Lower leg skin (tissue), 3 donors: ENCODE measurements at regions not wholly inside any gene's neighbourhood (a gene's known extent, or its start where the extent isn't known, plus 50 kb on each side); places are given as distances from the start of the nearest gene placed in this dataset.

Experiments used
- CTCF ChIP-seq, 3 donors: fragments of 450-650 bp; IDR thresholded peaks; one replicate each; pipeline ENCODE4 v1.5.1; 2016; ENCODE audit warnings: antibody characterized with exemption in 3 of 3, mild to moderate bottlenecking in 3 of 3, moderate library complexity in 2 of 3
- POLR2A ChIP-seq, 2 donors: fragments of 450-650 bp; IDR thresholded peaks; one replicate each; pipeline ENCODE4 v1.6.1; 2016 to 2017; ENCODE audit warnings: antibody characterized with exemption in 2 of 2, mild to moderate bottlenecking in 1 of 2, moderate library complexity in 1 of 2

- TF ChIP-seq POLR2A (IDR thresholded peaks at IDR 0.05) = no peak
- no peak for TF ChIP-seq CTCF (IDR thresholded peaks at IDR 0.05)
These were observed 675.1 kb downstream of the UQCRFS1 start for GRCh38 chr19:28537896-28538295.
